Activated gamma-delta T cell treated with Interleukin-2 at 50 U/mL for 16 hours (primary cell): ENCODE measurements at regions not wholly inside any gene's neighbourhood (a gene's known extent, or its start where the extent isn't known, plus 50 kb on each side); places are given as distances from the start of the nearest gene placed in this dataset.
"Not testable (repeated sequence)": the region's sequence is repeated elsewhere in the genome, so short reads cannot be mapped to it uniquely, and the experiment has no call there.

Experiments used
- DNase-seq: peaks from one replicate; pipeline ENCODE4 v3.0.0-alpha.2; 2020

GRCh38 chr5:34450338-34450737 lies 205.8 kb upstream of the RAI14 start:
- no peak for DNase-seq

GRCh38 chr5:34452170-34452828 lies 203.8 kb upstream of the RAI14 start:
- DNase-seq, result no peak

DNA sequence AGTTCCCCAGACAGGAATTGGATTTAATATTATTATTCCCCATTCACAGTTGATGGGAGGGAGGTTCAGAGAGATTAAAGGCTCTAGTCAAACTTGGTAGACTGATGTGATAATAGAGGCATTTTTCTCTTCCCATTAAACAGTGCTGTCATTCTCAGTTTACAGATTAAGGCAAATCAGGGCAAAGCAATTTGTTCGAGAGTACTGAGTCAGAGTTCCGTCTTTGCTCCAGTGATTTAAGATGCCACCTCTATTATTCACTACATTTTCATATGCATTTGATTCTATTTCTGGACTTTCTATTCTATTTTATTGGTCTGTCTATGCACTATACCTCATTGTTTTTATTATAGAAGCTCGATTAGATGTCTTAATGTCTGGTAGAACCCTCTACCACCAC lies 201.0 kb upstream of the RAI14 start:
- DNase-seq, result no peak

DNA sequence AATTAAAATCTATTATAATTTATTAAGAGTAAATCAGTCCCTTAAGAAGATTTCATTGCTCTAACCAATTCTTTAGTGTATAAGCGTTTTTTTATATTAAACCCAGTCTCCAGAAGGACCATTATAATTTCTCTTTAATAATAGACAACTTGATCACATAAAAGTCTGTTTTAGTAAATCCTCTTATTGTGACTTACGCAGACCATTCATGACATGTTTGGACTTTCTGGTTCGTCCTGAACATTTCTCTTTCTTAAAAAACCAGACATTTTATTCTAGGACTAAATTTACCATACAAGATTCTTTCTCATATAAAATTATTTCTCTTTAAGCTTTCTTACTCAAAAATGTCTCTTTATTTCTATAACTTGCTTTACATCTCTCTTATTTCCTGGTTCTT lies 196.2 kb upstream of the RAI14 start:
- DNase-seq, result no peak

DNA sequence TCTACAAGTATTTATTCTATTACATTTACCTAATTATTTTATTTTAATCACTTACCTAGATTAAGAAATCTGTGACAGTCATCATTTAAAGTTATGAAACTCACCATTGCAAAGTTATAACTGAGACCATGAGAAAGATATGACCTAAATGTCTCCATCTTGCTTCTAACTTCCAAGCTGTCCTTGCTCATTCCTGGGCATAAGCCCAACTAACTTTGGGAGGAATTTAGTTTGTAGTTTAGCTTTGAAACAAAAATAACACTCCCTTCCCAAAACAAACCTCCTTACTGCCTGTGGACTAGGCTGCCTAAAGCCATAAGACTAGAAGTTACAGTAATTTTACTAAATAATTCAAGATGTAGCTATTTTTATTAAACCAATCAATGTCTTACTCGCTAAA lies 195.6 kb upstream of the RAI14 start:
- DNase-seq, result no peak

GRCh38 chr5:34464829-34465228 lies 191.3 kb upstream of the RAI14 start:
- DNase-seq, result no peak

DNA sequence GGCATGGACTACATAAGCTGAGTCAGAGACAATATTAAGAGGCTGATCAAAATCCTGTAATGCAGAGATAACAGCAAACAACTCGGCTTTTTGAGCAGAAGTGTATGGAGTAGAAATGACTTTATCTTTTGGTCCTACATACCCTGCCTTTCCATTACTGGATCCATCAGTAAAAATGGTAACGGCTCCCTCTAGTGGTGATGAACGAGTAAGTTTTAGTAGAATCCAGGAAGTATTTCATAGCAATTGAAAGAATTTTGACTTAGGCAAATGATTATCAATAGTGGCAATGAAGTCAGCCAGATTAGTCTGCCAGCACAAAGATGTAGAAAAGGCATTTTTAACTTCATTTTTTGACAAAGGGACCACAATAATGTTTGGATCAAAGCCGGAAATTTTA lies 190.8 kb upstream of the RAI14 start:
- not testable (repeated sequence) for DNase-seq

DNA sequence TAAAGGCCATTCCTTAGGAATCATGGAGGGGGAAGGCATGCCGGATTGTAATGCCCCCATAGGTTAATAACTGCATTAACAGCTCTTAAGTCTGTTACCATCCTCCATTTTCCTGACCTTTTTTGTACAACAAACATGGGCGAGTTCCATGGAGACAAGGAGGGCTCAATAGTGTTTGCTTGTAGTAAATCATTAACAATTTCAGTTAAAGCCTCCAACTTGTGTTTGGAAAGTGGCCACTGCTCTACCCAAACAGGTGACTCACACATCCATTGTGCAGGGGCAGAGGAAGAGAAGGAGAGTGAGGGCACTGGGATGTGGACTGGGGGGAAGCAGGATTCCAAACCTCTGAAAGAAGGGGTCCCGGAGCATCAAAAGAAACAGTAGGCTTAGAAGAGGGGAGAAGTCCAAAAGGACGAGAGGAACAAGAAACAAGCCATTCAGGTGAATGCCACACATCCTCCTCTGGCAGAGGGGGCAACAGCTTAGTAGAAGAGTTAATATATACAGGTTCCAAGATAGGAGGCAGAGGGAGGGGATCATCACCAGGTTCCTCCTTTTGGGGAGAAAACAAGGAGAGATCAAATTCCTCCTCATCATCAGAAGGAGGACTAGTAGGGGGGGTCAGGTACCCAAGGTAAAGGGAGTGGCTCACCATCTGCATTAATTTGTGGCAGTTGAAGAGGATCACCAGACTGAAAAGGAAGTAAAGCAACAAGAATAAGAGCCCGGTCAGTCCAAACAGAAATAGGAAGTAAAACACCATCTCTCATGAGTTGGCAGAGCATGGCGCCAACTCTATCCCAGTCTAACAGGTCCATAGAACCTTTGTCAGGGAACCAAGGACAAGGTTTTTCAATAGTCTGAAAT lies 189.4 kb upstream of the RAI14 start:
- DNase-seq, result not testable (repeated sequence)

DNA sequence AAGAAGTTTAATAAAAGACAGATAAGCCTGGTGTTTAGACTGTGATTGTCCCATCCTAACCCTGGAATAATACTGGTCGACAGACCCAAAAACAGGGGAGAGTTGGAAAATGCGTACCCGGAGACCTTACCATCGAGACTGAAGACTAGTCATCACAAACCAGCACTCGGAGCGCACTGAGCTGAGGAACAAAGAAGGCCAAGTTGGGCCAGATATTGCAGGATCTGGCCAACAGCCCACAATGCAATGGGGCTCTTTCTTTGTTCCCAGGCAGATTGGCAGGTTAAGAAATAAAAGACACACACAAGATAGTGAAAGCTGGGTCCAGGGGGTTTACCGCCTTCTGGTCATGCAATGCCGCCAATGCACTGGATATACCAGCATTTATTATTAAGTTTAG lies 188.7 kb upstream of the RAI14 start:
- no peak for DNase-seq

GRCh38 chr5:34467984-34468383 lies 188.1 kb upstream of the RAI14 start:
- DNase-seq, result not testable (repeated sequence)

GRCh38 chr5:34469971-34470370 lies 186.2 kb upstream of the RAI14 start:
- no peak for DNase-seq

GRCh38 chr5:34474573-34475021 lies 181.5 kb upstream of the RAI14 start:
- no peak for DNase-seq

GRCh38 chr5:34475249-34475966 lies 180.7 kb upstream of the RAI14 start:
- no peak for DNase-seq

DNA sequence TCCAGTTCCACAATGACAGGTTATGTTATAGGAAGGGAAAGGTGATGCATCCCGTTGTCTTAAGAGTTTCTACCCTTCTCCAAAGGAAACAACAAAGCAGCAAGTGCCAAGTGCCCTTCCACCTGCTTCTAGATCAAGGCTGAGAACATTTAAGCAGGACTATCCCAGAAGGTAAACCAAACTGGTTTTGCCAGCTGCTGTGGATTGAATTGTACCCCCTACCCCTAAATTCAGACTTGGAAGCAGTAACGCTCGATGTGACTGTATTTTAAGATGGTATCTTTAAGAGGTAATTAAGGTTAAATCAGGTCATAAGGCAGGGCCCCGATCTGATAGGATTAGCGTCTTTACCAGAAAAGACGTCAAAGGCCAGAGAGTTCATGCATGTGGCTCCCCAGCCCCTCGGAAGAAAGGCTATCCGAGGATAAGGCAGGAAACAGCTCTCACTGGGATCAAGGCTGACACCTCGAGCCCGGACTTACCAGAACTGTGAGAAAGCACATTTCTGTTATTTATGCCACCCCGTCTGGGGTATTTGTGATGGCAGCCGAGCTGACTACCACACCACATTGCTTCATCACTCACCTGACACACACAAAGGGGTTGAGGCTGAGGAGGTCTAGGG lies 179.1 kb upstream of the RAI14 start:
- no peak for DNase-seq

DNA sequence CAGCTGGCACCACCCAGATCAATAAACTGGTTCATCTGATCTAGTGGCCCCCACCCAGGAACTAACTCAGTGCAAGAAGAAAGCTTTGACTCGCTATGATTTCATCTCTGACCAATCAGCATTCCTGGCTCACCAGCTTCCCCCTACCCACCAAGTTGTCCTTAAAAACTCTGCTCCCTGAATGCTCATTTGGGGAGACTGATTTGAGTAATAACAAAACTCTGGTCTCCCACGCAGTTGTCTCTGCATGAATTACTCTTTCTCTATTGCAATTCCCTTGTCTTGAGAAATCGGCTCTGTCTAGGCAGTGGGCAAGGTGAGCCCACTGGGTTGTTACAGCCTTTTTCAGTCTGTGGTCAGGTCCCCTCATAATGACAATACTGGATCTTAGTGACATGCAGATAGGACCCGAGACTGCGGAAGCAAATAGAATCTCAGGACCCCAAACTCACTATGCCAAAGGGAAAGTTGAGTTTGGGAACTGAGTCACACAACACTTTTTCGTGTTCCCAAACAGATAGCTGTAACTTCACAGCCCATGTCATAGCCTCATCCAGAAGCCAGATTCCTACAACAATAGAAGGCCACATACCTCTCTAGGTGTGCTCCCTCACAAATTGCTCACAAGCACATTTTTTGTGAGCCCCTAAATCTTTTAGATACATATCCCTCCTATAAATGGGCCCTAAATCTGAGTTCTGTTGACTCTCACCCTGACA lies 175.2 kb upstream of the RAI14 start:
- DNase-seq, result no peak

- no peak for DNase-seq
Observed at GRCh38 chr5:34483442-34484033, 172.6 kb upstream of the RAI14 start.

DNA sequence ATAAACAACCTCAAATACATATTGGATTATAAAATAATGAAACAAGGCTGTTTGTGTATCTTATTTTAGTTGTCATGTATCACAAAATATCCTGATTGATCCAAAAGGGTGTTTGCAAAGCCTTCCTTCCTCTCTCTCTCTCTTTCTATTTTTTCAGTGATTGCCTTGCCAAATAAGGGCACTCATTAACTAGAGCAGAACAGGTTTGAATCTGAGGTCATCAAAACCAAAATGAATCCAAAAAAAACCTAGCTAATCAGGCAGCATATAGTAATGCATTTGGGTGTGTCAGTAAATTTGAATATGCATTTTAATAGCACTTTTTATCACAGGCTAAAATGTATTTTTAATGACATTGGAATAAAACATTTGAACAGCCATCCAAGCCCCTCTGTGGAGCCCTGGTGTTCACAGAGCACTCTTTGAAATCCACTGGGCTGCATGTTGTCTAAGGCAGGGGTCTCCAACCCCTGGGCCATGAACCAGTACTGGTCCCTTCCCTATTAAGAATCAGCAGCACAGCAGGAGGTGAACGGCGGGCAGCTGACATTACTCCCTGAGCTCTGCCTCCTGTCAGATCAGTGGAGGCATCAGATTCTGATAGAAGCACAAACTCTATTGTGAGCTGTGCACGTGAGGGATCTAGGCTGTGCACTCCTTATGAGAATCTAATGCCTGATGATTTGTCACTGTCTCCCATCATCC lies 171.8 kb upstream of the RAI14 start:
- DNase-seq, result no peak

- no peak for DNase-seq
Observed at GRCh38 chr5:34485768-34486030, 170.4 kb upstream of the RAI14 start.

GRCh38 chr5:34486160-34486848 lies 169.8 kb upstream of the RAI14 start:
- DNase-seq, result peak; percentile 54

GRCh38 chr5:34486849-34487158 lies 169.3 kb upstream of the RAI14 start:
- no peak for DNase-seq

GRCh38 chr5:34487159-34487879 lies 168.8 kb upstream of the RAI14 start:
- DNase-seq, result no peak
